ENCODE measurements at regions not wholly inside any gene's neighbourhood (a gene's known extent, or its start where the extent isn't known, plus 50 kb on each side); places are given as distances from the start of the nearest gene placed in this dataset.

DNA sequence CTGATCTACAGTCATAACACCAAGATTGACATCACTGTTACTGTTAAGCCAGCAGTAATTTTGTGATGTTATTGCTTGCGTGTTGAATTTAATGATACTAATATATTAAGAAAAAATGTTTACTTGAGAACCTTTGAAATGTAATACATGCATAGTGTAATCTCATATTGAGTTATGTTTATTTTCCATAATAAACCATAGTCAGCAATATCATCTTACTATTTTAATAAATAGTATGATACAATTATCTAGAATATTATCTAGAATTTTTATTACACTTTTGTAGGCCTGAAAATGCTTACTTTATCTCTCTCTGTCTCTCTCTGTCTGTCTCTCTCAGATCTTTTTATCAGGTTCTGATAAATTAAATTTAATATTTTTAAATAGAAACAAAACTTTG, 843.1 kb downstream of the KCNT2 start:
- no peaks in the 10 kb centered on the region for H3K4me1 Mint-ChIP-seq (ENCODE audit: low read depth)
- H3K36me3 Mint-ChIP-seq (ENCODE audit: low read depth) = no peaks in the 10 kb centered on the region
- no peaks in the 10 kb centered on the region for H3K9me3 Mint-ChIP-seq
- no peak overlapping the region for H3K27ac Mint-ChIP-seq
- no peak overlapping the region for H3K4me3 Mint-ChIP-seq
- H3K27me3 Mint-ChIP-seq (ENCODE audit: low read depth) = no peaks in the 10 kb centered on the region

DNA sequence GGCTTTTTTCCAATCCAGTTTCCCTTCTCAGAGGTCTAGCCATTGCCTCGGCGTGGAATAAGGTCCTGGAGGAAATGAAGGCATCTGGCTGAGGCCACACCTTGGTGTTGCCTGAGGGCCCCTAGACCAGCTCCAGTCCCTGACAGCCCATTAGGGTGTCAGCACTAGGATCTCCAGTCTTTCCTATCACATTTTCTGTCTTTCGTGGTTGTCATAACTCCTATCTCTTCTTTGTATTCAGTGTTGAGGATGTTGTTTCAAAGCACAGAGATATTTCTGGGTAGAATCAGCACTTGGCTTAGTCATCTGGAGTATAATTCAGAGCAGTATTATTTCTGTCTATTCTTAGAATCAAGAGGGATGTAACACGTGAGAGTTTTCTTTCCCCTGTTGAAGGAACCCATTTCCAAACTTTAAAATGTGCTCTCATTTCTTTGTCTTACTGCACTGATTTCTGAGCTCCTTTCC, 844.3 kb downstream of the KCNT2 start:
- Mint-ChIP-seq H3K27ac (no peak overlapping the region), H3K36me3 (ENCODE audit: low read depth) (no peaks in the 10 kb centered on the region), H3K4me3 (no peak overlapping the region), H3K4me1 (ENCODE audit: low read depth) (no peaks in the 10 kb centered on the region), H3K9me3 (no peaks in the 10 kb centered on the region), H3K27me3 (ENCODE audit: low read depth) (no peaks in the 10 kb centered on the region)

DNA sequence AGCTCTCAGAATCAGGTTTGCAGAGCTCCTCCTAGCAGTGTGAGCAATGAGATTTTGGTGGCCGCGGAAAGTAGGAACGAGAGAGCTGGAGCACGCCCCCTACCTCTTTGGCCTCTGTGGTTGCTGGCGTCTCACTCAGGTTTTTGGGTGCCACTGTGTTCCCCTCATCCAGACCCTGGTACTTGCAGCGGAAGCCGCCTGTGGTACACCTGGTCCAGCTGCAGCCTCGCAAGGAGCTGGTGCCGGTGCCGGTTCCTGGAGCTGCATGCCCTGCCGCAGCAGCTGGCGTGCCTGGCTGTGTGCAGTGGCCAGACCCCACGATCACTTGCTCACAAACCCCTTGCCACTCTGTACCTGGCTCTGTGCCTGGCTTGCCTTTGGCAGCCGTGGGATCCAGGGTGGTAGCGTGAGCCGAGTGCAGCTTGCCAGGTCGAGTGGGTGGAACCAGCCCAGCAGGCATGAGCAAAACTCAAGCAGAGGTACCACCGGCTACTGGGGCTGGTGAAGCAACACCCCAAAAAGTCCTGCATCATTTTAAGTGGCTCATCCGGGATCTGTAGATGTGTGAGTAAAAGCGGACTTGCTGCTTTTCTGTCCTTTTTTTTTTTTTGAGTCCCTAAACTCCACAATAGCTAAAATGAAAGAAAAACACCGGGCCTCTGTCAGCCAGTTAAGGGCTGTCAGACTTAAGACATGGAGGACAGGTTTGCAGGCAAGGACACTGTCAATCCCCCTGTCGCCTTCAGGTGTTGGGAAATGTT, 844.9 kb downstream of the KCNT2 start:
- Mint-ChIP-seq H3K9me3 (no peaks in the 10 kb centered on the region), H3K4me3 (no peak overlapping the region), H3K27ac (no peak overlapping the region), H3K36me3 (ENCODE audit: low read depth) (no peaks in the 10 kb centered on the region), H3K4me1 (ENCODE audit: low read depth) (no peaks in the 10 kb centered on the region), H3K27me3 (ENCODE audit: low read depth) (no peaks in the 10 kb centered on the region)

DNA sequence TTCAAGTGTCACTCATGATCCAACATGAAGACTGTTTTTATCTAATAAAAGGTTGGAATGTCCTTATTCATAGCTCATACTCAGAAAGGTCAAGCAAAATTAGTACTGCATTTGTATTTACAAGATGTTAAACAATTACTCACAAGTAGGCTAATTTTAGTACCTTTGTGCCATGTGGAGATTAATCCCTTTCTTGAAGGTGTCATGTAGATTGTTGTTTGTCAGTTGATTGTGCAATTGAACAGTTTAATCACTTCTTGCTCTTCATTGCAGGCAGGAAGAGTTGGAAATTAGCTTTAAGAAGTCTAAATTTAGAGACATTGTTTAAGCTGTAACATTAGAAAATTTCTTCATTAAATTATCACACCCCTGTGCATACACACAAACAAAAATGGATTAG, 847.1 kb downstream of the KCNT2 start:
- Mint-ChIP-seq H3K4me3 (no peak overlapping the region), H3K4me1 (ENCODE audit: low read depth) (no peaks in the 10 kb centered on the region), H3K9me3 (no peaks in the 10 kb centered on the region), H3K27ac (no peak overlapping the region), H3K27me3 (ENCODE audit: low read depth) (no peaks in the 10 kb centered on the region), H3K36me3 (ENCODE audit: low read depth) (no peaks in the 10 kb centered on the region)

DNA sequence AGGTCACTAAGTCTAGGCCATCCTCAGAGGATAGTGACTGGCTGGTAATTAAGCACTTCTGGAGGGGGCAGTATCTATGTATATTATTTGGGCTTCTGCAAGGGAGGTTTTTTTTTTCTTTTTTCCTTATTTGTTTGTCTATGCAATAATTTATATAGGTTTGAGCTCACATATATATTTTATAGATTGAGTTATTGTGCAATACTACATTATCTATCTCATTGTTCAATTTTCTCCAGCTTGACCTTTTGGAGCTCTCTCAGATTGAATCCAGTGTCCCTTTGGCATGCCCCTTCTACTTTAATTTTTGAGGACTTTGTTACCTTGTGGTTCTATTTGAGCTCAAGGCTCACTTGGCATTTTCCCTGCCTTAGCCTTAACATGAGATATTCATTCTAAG, 852.1 kb downstream of the KCNT2 start:
- no peak overlapping the region for H3K4me3 Mint-ChIP-seq
- H3K36me3 Mint-ChIP-seq (ENCODE audit: low read depth) = no peaks in the 10 kb centered on the region
- no peaks in the 10 kb centered on the region for H3K4me1 Mint-ChIP-seq (ENCODE audit: low read depth)
- H3K27me3 Mint-ChIP-seq (ENCODE audit: low read depth) = no peaks in the 10 kb centered on the region
- H3K27ac Mint-ChIP-seq = no peak overlapping the region
- no peaks in the 10 kb centered on the region for H3K9me3 Mint-ChIP-seq

DNA sequence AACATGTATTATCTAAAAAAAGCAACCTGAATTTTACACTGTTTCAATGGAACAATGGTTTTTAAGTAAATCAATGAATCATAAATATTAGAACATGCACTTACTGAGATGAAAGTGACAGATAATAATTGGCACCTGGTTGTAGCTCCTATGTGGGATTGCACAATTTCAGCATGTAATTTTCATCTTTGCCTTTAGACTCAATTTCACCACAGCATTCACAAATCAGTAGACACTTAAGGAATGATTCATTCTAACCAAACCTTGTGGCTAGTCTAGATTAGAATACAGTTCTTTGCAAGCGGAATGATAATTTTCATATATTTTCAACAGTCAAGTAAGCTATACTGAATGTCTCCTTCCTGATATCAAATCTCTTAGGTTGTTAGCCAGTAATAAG, 853.4 kb downstream of the KCNT2 start:
- no peak overlapping the region for H3K4me3 Mint-ChIP-seq
- no peaks in the 10 kb centered on the region for H3K36me3 Mint-ChIP-seq (ENCODE audit: low read depth)
- no peaks in the 10 kb centered on the region for H3K27me3 Mint-ChIP-seq (ENCODE audit: low read depth)
- no peaks in the 10 kb centered on the region for H3K9me3 Mint-ChIP-seq
- no peak overlapping the region for H3K27ac Mint-ChIP-seq
- no peaks in the 10 kb centered on the region for H3K4me1 Mint-ChIP-seq (ENCODE audit: low read depth)

DNA sequence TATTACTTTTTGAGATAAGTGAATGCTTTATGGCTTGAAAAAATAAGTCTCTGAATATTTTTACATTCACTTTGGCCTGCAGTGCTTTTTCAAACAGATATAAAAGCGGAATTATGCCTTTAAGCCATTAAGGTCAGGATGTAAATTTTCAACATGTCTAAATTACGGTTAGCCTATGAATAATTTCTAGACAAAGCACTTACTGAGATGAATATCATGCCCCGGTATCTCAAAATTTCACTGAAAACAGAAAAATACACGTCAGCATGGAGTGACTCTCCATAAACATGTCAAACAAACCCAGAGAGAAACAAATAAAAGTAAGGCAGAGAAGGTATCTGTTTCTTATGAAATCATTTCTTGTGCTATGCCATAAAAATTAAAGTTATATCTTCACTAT, 853.9 kb downstream of the KCNT2 start:
- no peaks in the 10 kb centered on the region for H3K27me3 Mint-ChIP-seq (ENCODE audit: low read depth)
- H3K4me1 Mint-ChIP-seq (ENCODE audit: low read depth) = no peaks in the 10 kb centered on the region
- no peaks in the 10 kb centered on the region for H3K9me3 Mint-ChIP-seq
- H3K36me3 Mint-ChIP-seq (ENCODE audit: low read depth) = no peaks in the 10 kb centered on the region
- no peak overlapping the region for H3K4me3 Mint-ChIP-seq
- no peak overlapping the region for H3K27ac Mint-ChIP-seq

DNA sequence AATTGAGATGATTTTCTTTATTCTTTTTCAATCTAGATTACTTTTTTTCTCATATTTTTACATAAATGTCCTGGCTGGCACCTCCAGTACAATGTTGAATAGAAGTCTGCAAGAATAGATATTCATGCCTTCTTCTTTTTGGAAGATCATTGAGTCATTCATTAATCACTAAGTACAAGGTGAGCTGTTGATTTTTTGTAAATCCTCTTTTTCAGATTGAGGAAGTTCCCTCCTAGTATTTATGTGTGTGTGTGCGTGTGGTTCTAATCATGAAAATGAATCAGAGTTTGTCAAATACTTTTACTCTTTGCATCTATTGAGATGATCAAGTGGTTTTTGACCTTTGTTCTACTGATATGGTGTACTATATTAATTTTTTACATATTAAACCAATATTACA, 859.3 kb downstream of the KCNT2 start:
- Mint-ChIP-seq H3K27ac (no peak overlapping the region), H3K27me3 (ENCODE audit: low read depth) (no peaks in the 10 kb centered on the region), H3K4me1 (ENCODE audit: low read depth) (no peaks in the 10 kb centered on the region), H3K36me3 (ENCODE audit: low read depth) (no peaks in the 10 kb centered on the region), H3K9me3 (no peaks in the 10 kb centered on the region), H3K4me3 (no peak overlapping the region)

DNA sequence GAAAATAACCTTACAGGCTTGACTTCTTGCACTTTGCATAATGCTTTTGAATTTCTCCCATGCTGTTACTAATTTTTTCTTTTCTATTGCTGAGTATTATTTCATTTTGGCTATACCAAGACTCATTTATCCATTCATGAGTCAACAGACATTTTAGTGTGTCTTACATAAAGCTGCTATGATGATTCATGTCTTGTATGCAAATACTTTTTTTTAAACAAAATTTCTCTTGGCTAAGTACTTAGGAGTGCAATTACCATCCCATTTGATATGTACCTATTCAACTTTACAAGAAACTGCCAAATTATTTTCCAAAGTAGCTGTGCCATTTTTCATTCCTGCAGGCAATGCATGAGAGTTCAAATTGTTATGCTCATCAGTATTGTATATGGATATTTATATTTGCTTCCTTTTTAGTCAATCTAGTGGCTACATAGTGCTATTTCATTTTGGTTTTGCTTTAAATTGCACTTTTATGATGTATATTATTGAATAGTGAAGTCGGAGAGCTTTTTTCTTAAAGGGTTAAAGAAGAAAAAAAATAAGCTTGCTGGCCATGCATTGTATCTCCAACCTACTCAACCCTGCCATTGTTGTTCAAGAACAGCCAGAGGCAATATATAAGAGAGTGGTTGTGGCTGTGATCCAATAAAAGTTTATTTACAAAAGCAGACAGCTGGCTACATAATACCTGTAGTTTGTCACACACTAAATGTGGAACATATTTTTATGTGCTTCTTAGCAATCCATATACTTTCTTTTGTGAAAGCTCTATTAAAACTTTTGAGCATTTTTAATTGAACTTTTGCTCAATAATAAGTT, 862.8 kb downstream of the KCNT2 start:
- Mint-ChIP-seq H3K27ac (no peak overlapping the region), H3K4me1 (ENCODE audit: low read depth) (no peaks in the 10 kb centered on the region), H3K9me3 (peaks cover 4% of the 10 kb centered on the region), H3K36me3 (ENCODE audit: low read depth) (no peaks in the 10 kb centered on the region), H3K4me3 (no peak overlapping the region), H3K27me3 (ENCODE audit: low read depth) (no peaks in the 10 kb centered on the region)

DNA sequence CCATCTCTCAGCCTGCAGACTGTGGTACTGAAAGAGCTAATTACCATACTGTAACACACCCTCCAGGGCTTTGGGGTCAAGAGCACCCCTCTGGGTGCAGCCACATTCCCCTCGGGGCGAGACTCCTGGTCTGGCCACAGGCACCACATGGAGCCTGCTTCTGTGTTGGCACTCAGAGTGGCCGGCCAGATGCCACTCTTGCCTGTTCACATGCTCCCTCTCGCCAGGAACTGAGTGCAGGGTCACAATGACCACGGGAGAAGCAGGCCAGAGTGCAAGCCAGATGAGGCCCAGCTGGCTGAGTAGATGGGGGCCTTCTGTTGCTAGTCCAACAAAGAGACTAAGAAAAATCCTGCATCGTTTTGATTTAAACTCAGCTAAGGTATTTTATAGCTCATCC, 864.0 kb downstream of the KCNT2 start:
- H3K4me3 Mint-ChIP-seq = no peak overlapping the region
- peaks cover 4% of the 10 kb centered on the region for H3K9me3 Mint-ChIP-seq
- no peaks in the 10 kb centered on the region for H3K36me3 Mint-ChIP-seq (ENCODE audit: low read depth)
- H3K27me3 Mint-ChIP-seq (ENCODE audit: low read depth) = no peaks in the 10 kb centered on the region
- no peak overlapping the region for H3K27ac Mint-ChIP-seq
- no peaks in the 10 kb centered on the region for H3K4me1 Mint-ChIP-seq (ENCODE audit: low read depth)

DNA sequence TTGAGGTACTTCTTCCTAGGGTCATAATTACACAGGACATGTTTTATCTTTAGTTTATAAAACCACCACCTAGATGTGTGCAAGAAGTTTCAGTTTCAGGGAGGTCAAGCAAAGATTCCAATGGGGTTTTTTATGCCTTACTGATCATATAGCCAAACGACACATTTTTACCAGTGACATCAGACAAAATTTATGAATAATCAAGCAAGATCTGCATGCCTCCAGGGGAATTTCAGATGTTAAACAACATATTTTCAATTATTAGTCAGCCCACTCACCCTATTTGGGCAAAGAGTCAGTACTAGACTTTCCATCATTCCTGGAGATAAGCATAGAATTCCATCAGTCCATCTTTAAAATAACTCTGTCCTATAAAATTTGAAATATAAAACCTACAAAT, 867.4 kb downstream of the KCNT2 start:
- H3K27ac Mint-ChIP-seq = no peak overlapping the region

DNA sequence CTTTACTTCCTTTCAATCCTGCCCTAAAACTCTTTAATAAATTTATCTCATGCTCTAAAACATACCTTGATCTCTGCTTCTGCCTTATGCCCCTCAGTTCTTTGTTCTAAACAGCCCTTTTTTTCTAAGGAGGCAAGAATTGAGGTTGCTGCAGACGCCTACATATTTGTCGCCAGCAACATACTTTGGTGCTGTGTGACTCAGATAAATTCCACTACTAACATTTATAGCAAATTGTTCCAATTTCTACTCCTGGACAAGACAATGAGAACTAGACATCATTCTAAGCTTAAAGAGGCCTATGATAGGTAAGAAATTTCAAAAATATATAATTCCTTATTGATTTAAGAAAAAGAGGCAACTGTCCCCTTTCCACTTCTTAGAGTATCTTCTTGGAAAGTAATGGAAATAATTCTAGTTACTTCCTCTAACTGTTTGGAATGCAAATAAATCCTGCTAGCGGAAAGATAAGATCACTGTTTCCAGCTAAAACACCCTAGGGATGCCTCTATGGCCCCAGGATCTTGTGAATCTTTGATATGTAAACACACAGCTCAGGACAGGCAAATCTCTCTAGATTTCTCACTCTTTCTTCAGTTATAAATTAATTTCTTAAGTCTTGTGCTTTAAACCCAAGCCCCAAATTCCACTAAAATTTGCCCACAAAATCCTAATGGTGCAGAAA, 869.1 kb downstream of the KCNT2 start:
- Mint-ChIP-seq H3K27me3 (ENCODE audit: low read depth) (no peaks in the 10 kb centered on the region), H3K27ac (no peak overlapping the region), H3K4me3 (no peak overlapping the region), H3K4me1 (ENCODE audit: low read depth) (no peaks in the 10 kb centered on the region), H3K36me3 (ENCODE audit: low read depth) (no peaks in the 10 kb centered on the region), H3K9me3 (peaks cover 4% of the 10 kb centered on the region)

More for the DNA sequence above, 867.4 kb downstream of the KCNT2 start:
- H3K9me3 Mint-ChIP-seq = peaks cover 4% of the 10 kb centered on the region
- H3K4me1 Mint-ChIP-seq (ENCODE audit: low read depth) = no peaks in the 10 kb centered on the region
- H3K4me3 Mint-ChIP-seq = no peak overlapping the region
- H3K27me3 Mint-ChIP-seq (ENCODE audit: low read depth) = no peaks in the 10 kb centered on the region
- no peaks in the 10 kb centered on the region for H3K36me3 Mint-ChIP-seq (ENCODE audit: low read depth)

DNA sequence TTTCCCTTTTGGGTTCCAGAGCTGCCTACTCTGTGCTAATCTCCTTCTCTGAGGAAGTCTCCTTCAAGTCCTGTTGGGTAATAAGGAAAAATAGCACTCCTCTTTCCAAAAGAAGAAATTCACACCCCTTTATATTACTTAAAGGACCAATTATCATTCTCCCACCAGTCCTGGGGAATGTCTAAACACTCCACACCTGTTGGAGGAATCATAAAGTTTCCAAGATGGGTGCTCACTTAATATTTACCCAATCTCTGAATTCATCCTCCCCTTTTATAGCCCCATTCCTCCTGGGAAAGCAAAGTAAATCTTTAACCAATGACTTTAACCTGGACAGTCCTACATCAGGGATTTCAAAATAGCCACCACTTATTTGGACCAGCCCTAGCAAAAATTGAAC, 873.1 kb downstream of the KCNT2 start:
- Mint-ChIP-seq H3K36me3 (ENCODE audit: low read depth) (no peaks in the 10 kb centered on the region), H3K9me3 (no peaks in the 10 kb centered on the region), H3K4me1 (ENCODE audit: low read depth) (no peaks in the 10 kb centered on the region)

DNA sequence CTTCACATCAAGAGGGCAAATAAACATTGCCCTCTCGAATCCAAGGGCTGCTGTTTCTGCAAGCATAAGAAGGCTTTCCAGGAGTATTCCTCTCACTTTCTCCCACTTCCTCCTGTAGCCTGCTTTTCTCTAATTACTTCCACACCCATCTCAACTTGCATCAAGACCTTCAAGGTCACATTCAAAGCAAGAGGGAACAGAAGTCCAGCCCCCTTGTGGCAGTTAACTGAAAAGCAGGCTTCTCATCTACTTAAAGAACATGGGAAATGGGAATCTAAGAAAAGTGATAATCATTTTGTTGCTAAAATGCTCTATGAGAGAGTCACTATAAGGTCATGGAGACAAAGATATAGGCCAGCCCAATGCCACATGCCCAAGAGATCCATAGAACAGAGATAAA, 874.4 kb downstream of the KCNT2 start:
- Mint-ChIP-seq H3K4me3 (no peak overlapping the region), H3K27me3 (ENCODE audit: low read depth) (no peaks in the 10 kb centered on the region), H3K4me1 (ENCODE audit: low read depth) (no peaks in the 10 kb centered on the region), H3K27ac (no peak overlapping the region), H3K36me3 (ENCODE audit: low read depth) (no peaks in the 10 kb centered on the region), H3K9me3 (no peaks in the 10 kb centered on the region)

More for the DNA sequence above, 873.1 kb downstream of the KCNT2 start:
- no peak overlapping the region for H3K4me3 Mint-ChIP-seq
- no peaks in the 10 kb centered on the region for H3K27me3 Mint-ChIP-seq (ENCODE audit: low read depth)
- H3K27ac Mint-ChIP-seq = no peak overlapping the region

DNA sequence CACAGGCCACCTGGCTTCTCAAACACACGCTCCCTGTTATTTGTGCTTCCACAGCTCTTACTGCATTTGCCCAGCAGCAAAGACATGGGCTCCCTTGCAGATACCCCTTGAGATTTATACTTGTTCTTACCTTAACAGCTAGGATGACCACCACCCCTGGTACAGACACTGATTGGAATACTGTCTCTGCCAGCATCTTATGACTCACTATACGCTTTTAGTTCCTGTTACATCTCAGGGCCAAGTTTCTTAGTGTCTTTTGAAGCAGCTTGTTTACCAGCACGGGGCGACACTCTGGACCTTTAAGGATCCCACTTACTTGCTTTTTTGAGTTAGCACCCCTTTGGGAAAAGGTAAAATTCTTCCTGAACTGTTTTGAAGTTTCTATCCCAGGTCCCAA, 874.8 kb downstream of the KCNT2 start:
- Mint-ChIP-seq H3K27me3 (ENCODE audit: low read depth) (no peaks in the 10 kb centered on the region), H3K4me1 (ENCODE audit: low read depth) (no peaks in the 10 kb centered on the region), H3K27ac (no peak overlapping the region), H3K9me3 (no peaks in the 10 kb centered on the region), H3K4me3 (no peak overlapping the region), H3K36me3 (ENCODE audit: low read depth) (no peaks in the 10 kb centered on the region)
